Keratinocyte (primary cell): ENCODE measurements at regions not wholly inside any gene's neighbourhood (a gene's known extent, or its start where the extent isn't known, plus 50 kb on each side); places are given as distances from the start of the nearest gene placed in this dataset.

ENCODE experiments used
- DNase-seq: peaks from one replicate; pipeline ENCODE4 v3.0.0-alpha.2; 2011; ENCODE audit warnings: low read depth, missing footprints, low spot score
- FAIRE-seq: peaks from 2 replicates; lab custom pipeline; 2011; peaks lifted over from hg19 to GRCh38; lab: Jason Lieb, UNC
- H2AFZ ChIP-seq: 2 replicates; pipeline ENCODE4 v1.6.0; 2012; ENCODE audit warnings: low read length, control low read depth, inconsistent platforms; ENCODE audit not compliant: control insufficient read depth
- H3K27ac ChIP-seq: 2 replicates; pipeline ENCODE4 v1.5.1; 2011; ENCODE audit warnings: low read length; ENCODE audit not compliant: control insufficient read depth, insufficient read depth
- H3K27me3 ChIP-seq: 3 replicates; pipeline ENCODE4 v1.6.0; 2011; ENCODE audit warnings: low read length; ENCODE audit not compliant: control insufficient read depth, insufficient read depth; ENCODE audit errors: extremely low read depth
- H3K36me3 ChIP-seq, 2 experiments: 2 replicates in 1 of 2; 3 replicates in 1 of 2; pipeline ENCODE4 v1.5.1; 2011; ENCODE audit warnings: low read length in 2 of 2, mild to moderate bottlenecking in 1 of 2; ENCODE audit not compliant: control insufficient read depth in 2 of 2, insufficient read depth in 2 of 2; ENCODE audit errors: extremely low read depth in 1 of 2
- H3K4me1 ChIP-seq: 3 replicates; pipeline ENCODE4 v1.5.1; 2011; ENCODE audit warnings: low read length; ENCODE audit not compliant: control insufficient read depth, insufficient read depth; ENCODE audit errors: extremely low read depth
- H3K4me2 ChIP-seq: 3 replicates; pipeline ENCODE4 v1.6.0; 2011; ENCODE audit warnings: low read depth, low read length; ENCODE audit not compliant: control insufficient read depth, insufficient read depth; ENCODE audit errors: extremely low read depth
- H3K4me3 ChIP-seq, 3 experiments: fragments of 200-600 bp in 1 of 3; sonication (generic) in 1 of 3; 2 replicates in 2 of 3; 3 replicates in 1 of 3; pipeline ENCODE4 v1.5.1; 2011 to 2016; ENCODE audit warnings: low read length in 3 of 3, mild to moderate bottlenecking in 3 of 3, control low read depth in 2 of 3, inconsistent platforms in 1 of 3, low read depth in 1 of 3, mixed read lengths in 1 of 3, mixed run types in 1 of 3, moderate library complexity in 1 of 3; ENCODE audit not compliant: control insufficient read depth in 2 of 3, insufficient read depth in 2 of 3; ENCODE audit errors: extremely low read depth in 1 of 3
- H3K79me2 ChIP-seq: 2 replicates; pipeline ENCODE4 v1.6.0; 2012; ENCODE audit warnings: low read length; ENCODE audit not compliant: control insufficient read depth, insufficient read depth
- H3K9ac ChIP-seq: 3 replicates; pipeline ENCODE4 v1.6.0; 2011; ENCODE audit warnings: low read length; ENCODE audit not compliant: control insufficient read depth, insufficient read depth; ENCODE audit errors: extremely low read depth
- H3K9me1 ChIP-seq: 3 replicates; pipeline ENCODE4 v1.6.0; 2011; ENCODE audit warnings: low read length; ENCODE audit not compliant: control insufficient read depth, insufficient read depth; ENCODE audit errors: extremely low read depth
- H3K9me3 ChIP-seq: 2 replicates; pipeline ENCODE4 v1.5.1; 2012; ENCODE audit warnings: low read depth, low read length; ENCODE audit not compliant: control insufficient read depth
- H4K20me1 ChIP-seq: 3 replicates; pipeline ENCODE4 v1.6.0; 2011; ENCODE audit warnings: low read length; ENCODE audit not compliant: control insufficient read depth, insufficient read depth; ENCODE audit errors: extremely low read depth
- EZH2 ChIP-seq: IDR thresholded peaks from one replicate; pipeline ENCODE4 v1.6.1; 2012; ENCODE audit warnings: inconsistent platforms, mild to moderate bottlenecking, low read length, moderate library complexity
- dilution Hi-C: fragments of 300-500 bp; cut with MboI; formaldehyde crosslinking; loops from one replicate; pipeline ENCODE4 v1.7.0; 2020; ENCODE audit warnings: low sequenced_read_pairs; ENCODE audit not compliant: extremely low pct_ligation_motif_present
- TF ChIP-seq, protein P1 (sequence below), 3 experiments: IDR thresholded peaks in 1 of 3; conservative IDR thresholded peaks in 1 of 3; optimal IDR thresholded peaks in 1 of 3; 2 replicates in 2 of 3; 3 replicates in 1 of 3; pipeline versions ENCODE3 to v1.5.1; 2011; ENCODE audit warnings: low read length in 3 of 3, mild to moderate bottlenecking in 3 of 3, moderate library complexity in 2 of 3, control low read depth in 1 of 3, inconsistent platforms in 1 of 3; ENCODE audit not compliant: insufficient read depth in 2 of 3; ENCODE audit errors: extremely low read depth in 1 of 3

DNA sequence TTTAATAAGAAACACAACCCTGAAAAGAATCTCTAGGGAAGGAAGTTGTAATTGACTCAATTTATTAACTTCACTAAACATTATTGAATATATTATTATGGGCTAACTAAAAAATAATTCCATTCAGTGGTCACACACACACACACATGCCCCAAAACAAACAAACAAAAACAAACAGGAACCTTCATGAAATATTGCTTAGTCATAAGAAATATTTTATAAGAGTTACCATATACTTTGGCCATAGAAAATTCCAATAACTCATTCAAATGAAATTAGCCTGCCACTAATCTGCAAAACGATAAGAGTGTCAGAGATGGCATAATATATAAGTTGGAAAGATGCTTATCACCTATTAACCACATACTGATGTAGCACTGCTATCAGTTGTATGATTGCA is 268.4 kb upstream of the AMIGO2 start:
- Histone ChIP-seq H3K79me2 (no peaks in the 10 kb centered on the region), H3K27ac (no peak overlapping the region), H3K36me3 (no peaks in the 10 kb centered on the region), H3K4me1 (no peaks in the 10 kb centered on the region), H4K20me1 (no peaks in the 10 kb centered on the region), H3K27me3 (no peaks in the 10 kb centered on the region), H3K4me2 (no peak overlapping the region), H2AFZ (no peak overlapping the region), H3K9me3 (no peaks in the 10 kb centered on the region), H3K9me1 (no peaks in the 10 kb centered on the region), H3K4me3 (no peak overlapping the region), H3K9ac (no peak overlapping the region)
- FAIRE-seq (no peak), DNase-seq (no peak)
- TF ChIP-seq, protein P1, sequence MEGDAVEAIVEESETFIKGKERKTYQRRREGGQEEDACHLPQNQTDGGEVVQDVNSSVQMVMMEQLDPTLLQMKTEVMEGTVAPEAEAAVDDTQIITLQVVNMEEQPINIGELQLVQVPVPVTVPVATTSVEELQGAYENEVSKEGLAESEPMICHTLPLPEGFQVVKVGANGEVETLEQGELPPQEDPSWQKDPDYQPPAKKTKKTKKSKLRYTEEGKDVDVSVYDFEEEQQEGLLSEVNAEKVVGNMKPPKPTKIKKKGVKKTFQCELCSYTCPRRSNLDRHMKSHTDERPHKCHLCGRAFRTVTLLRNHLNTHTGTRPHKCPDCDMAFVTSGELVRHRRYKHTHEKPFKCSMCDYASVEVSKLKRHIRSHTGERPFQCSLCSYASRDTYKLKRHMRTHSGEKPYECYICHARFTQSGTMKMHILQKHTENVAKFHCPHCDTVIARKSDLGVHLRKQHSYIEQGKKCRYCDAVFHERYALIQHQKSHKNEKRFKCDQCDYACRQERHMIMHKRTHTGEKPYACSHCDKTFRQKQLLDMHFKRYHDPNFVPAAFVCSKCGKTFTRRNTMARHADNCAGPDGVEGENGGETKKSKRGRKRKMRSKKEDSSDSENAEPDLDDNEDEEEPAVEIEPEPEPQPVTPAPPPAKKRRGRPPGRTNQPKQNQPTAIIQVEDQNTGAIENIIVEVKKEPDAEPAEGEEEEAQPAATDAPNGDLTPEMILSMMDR (optimal IDR thresholded peaks at IDR 0.05 in 1 of 3, IDR thresholded peaks at IDR 0.05 in 1 of 3, conservative IDR thresholded peaks at IDR 0.05 in 1 of 3; ENCODE audit: extremely low read depth in 1 of 3, insufficient read depth in 2 of 3, low read length in 3 of 3), result no peak
- no peak for TF ChIP-seq EZH2
- dilution Hi-C loops, result no loop called here

DNA sequence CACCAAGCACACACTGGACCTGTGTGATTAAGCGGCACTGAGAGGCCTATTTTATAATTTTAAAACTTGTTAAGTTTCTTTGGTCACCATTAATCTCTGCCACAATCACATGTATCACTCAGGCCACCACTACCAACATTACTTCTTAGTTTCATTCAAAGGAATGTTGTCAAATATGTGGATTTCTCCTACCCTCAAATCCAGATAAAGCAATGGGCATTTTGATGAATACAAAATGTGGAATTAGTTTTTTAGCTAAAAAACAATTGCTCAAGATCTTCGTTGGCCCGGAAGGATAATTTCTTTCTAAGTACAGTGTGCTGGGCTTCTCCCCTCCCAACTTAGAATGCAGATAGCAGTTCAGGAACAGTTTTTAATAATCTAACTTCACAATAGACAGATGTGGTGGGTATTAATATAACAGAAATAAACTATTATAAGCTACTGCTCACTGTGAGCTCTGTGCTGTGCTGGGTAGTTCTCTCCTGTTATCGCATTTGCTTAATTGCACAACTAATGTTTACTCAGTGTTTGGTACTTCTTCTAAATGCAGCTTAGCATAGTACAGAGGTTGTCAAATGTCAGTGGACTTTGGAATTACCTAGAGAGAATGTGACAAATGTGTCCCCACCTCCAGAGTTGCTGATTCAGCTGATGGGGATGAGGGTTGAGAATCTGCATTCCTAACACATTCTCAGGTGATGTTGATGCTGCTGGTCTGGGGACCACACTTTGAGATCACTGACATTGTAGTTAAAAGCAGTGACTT is 266.7 kb upstream of the AMIGO2 start:
- no peak overlapping the region for H3K4me3 ChIP-seq
- no peak for FAIRE-seq
- H4K20me1 ChIP-seq, result no peaks in the 10 kb centered on the region
- H3K79me2 ChIP-seq, result no peaks in the 10 kb centered on the region
- H3K27me3 ChIP-seq, result no peaks in the 10 kb centered on the region
- H3K9ac ChIP-seq, result no peak overlapping the region
- no peaks in the 10 kb centered on the region for H3K9me1 ChIP-seq
- H3K9me3 ChIP-seq, result no peaks in the 10 kb centered on the region
- TF ChIP-seq EZH2, result no peak
- TF ChIP-seq, protein P1 (optimal IDR thresholded peaks at IDR 0.05 in 1 of 3, IDR thresholded peaks at IDR 0.05 in 1 of 3, conservative IDR thresholded peaks at IDR 0.05 in 1 of 3; ENCODE audit: extremely low read depth in 1 of 3, insufficient read depth in 2 of 3, low read length in 3 of 3), result no peak
- H2AFZ ChIP-seq, result no peak overlapping the region
- dilution Hi-C loops, result no loop called here
- no peaks in the 10 kb centered on the region for H3K36me3 ChIP-seq
- no peak overlapping the region for H3K4me2 ChIP-seq
- no peaks in the 10 kb centered on the region for H3K4me1 ChIP-seq
- DNase-seq, result no peak
- no peak overlapping the region for H3K27ac ChIP-seq
